D721Med (cell line): ENCODE measurements at regions not wholly inside any gene's neighbourhood (a gene's known extent, or its start where the extent isn't known, plus 50 kb on each side); places are given as distances from the start of the nearest gene placed in this dataset.

Experiments used
- DNase-seq: peaks from one replicate; pipeline ENCODE4 v3.0.0; 2011; ENCODE audit warnings: low spot score; ENCODE audit not compliant: insufficient read length
- FAIRE-seq: peaks from 2 replicates; lab custom pipeline; 2011; peaks lifted over from hg19 to GRCh38; lab: Jason Lieb, UNC
- TF ChIP-seq, protein P1 (sequence below): IDR thresholded peaks from 2 replicates; pipeline ENCODE4 v1.5.1; 2012; ENCODE audit warnings: mild to moderate bottlenecking, control low read depth; ENCODE audit not compliant: insufficient read depth; ENCODE audit errors: missing control alignments

DNA sequence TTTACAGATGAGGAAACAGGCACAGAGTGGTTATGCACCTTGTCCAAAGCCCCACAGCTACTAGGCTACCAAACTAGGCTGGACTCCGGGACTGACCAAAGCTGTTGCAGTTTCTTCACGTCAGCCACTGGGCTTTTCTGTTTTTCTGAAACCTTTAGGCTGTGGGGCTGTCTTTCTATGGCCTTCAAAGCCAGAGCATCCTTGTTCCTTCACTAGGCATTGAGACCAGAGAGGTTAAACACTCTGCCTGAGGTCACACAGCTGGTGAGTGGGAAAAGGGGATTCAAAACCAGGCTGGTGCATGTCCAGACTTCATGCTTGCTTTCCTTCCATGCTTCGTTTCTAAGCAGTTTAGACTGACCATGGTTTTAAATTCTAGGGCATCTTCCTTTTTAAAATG is 97.5 kb upstream of the KCNG1 start:
- no peak for FAIRE-seq
- no peak for DNase-seq
- TF ChIP-seq, protein P1, sequence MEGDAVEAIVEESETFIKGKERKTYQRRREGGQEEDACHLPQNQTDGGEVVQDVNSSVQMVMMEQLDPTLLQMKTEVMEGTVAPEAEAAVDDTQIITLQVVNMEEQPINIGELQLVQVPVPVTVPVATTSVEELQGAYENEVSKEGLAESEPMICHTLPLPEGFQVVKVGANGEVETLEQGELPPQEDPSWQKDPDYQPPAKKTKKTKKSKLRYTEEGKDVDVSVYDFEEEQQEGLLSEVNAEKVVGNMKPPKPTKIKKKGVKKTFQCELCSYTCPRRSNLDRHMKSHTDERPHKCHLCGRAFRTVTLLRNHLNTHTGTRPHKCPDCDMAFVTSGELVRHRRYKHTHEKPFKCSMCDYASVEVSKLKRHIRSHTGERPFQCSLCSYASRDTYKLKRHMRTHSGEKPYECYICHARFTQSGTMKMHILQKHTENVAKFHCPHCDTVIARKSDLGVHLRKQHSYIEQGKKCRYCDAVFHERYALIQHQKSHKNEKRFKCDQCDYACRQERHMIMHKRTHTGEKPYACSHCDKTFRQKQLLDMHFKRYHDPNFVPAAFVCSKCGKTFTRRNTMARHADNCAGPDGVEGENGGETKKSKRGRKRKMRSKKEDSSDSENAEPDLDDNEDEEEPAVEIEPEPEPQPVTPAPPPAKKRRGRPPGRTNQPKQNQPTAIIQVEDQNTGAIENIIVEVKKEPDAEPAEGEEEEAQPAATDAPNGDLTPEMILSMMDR, result no peak

DNA sequence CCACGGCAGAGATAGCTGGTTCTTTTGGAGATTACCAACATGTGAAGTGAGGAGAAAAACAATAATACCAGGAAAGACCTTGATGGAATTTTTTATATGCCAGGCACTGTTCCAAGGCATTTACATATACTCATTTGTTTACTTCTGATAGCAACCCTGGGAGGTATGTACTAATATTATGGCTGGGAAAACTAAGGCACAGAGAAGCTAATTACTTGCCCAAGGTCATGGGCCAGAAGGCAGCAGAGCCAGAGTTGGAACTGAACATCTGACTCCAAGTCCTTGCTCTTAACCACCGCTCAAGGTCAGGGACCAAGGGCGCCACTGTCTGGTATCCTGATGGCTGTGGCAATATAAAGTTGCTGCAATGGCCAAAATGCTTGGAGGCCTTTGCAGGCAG is 97.0 kb upstream of the KCNG1 start:
- FAIRE-seq, result no peak
- no peak for DNase-seq
- TF ChIP-seq, protein P1, result no peak

DNA sequence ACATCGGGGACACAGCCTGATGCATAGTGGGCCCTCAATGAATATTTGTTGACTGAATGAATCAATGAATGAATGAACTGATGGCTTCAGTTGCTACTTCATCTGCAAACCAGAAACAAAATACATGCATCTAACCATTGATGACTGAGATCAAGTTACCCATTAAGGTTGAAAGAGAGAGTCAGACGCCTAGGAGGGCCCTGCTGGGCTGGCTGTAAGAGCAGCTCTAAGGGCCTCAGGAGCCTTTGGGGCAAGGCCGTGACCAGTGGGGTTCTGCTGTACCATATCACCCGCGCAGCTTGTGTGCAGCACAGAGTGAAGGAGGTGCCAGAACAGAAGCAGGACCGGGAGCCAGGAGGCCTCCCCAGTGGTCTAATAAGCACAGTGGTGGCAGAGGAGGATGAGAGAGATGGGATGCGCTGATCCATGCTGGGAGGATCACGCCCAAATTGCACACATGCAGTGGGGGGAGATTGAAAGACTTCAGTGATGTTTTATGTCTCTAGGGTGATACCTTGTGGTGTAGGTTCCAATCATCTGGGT is 96.1 kb upstream of the KCNG1 start:
- DNase-seq (no peak), FAIRE-seq (no peak)
- TF ChIP-seq, protein P1, result no peak

DNA sequence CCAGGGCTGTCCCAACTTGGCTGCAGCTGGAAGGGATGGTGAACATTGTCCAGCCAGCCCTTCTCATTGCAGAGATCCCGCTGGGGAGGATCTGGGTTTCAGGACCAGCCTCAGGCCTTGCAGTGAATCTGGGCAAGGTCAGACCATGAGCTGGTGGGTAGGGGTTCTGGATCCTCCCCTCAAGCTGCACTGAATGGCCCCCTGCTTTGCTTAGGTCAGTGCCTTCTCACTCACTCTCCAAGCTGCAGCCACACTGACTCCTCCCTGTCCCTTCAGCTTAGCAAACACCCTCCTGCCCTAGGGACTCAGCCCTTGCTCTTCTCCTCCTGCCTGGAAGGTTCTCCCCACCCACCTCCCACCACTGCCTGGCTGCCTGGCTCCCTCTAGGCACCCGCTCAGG is 95.3 kb upstream of the KCNG1 start:
- FAIRE-seq (no peak), DNase-seq (no peak)
- TF ChIP-seq, protein P1, result no peak

DNA sequence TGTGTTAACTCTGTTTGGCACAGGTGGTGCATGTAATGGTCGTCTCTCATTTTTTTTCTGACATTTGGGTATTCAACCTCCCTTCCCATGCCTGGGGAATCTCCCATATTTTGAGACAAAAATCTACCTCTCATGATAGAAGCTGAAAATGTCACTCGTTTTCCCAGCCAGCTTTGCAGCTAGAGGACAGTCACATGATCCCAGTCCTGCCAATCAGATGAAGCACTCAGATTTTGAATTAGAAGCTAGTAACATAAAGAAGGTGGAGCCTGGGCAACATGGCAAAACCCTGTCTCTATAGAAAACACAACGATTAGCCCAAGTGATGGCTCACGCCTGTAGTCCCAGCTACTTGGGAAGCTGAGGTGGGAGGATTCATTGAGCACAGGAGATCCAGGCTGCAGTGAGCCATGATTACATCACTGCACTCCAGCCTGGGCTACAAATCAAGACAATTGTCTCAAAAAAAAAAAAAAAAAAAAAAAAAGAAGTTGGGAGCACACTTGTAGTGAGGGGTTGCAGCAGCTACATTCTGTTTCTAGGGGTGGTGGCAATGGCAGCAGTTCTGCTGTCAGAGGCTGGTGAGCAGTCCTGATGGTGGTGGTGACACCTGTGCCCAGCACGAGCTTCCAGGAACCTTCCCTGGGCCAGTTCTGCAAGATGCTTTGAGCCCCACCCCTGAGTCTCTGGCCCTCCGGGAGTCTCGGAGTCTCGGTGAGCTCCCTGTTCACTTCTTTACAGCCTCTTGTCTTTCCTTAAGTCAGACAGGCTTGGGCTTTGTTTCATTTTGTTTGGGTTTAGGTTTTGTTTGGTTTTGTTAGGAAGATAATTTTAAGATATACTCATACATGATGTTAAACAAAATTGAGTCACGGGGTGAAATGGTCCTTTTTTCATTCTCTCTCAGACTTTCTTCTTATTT is 94.1 kb upstream of the KCNG1 start:
- no peak for FAIRE-seq
- TF ChIP-seq, protein P1, result no peak
- no peak for DNase-seq

DNA sequence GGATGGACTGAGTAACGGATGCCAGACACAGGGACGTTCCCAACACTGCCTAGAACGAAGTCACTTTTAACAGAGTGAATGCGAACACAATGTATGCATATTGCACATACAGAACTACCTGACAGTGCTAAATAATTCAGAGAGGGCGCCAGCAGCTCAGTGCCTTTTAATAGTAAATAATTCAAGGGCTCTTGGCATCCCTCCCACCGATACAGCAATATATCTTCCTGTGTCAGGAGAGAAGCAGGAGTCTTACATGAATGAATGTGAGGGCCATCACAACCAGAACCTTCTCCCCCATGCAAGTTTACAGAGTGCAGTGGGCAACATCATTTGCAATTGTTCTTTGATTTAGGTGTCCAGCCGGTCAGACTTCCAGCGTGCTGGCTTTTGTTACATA is 88.4 kb upstream of the KCNG1 start:
- DNase-seq (no peak), FAIRE-seq (no peak)
- TF ChIP-seq, protein P1, result no peak
